DOHH2 (cell line): ENCODE measurements at regions not wholly inside any gene's neighbourhood (a gene's known extent, or its start where the extent isn't known, plus 50 kb on each side); places are given as distances from the start of the nearest gene placed in this dataset.

Experiments used
- EZH2phosphoT487 ChIP-seq: fragments of 200-600 bp; sonication (generic); IDR thresholded peaks from 2 replicates; pipeline ENCODE4 v1.6.1; 2017; ENCODE audit warnings: borderline replicate concordance, mild to moderate bottlenecking, antibody characterized with exemption, low read length, moderate library complexity, mixed read lengths
- TF ChIP-seq, protein P1 (sequence below): fragments of 200-600 bp; sonication (generic); IDR thresholded peaks from one replicate; pipeline ENCODE4 v1.5.1; 2014; ENCODE audit warnings: antibody characterized with exemption, mild to moderate bottlenecking, low read depth, low read length; ENCODE audit not compliant: poor library complexity, severe bottlenecking

DNA sequence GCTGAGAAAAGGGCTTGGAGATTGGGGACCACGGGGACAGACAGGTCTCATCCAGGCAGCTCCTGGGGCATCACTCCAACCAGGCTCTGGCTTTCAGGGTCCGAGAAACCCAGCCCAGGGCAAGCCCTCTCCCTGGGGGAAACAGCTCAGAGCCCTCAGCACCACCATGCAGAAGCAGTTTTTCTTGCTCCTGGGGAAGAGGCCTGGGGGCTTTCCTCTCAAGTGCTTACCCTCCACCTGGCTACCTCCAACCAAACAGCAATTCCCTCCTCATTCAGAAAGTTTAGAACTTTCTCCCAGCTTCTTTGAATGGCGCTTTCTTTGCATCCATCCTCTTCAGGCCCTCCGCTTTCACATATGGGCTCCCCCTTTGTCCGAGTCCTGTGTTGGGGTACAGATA is 110.4 kb upstream of the PHACTR3 start:
- TF ChIP-seq, protein P1, sequence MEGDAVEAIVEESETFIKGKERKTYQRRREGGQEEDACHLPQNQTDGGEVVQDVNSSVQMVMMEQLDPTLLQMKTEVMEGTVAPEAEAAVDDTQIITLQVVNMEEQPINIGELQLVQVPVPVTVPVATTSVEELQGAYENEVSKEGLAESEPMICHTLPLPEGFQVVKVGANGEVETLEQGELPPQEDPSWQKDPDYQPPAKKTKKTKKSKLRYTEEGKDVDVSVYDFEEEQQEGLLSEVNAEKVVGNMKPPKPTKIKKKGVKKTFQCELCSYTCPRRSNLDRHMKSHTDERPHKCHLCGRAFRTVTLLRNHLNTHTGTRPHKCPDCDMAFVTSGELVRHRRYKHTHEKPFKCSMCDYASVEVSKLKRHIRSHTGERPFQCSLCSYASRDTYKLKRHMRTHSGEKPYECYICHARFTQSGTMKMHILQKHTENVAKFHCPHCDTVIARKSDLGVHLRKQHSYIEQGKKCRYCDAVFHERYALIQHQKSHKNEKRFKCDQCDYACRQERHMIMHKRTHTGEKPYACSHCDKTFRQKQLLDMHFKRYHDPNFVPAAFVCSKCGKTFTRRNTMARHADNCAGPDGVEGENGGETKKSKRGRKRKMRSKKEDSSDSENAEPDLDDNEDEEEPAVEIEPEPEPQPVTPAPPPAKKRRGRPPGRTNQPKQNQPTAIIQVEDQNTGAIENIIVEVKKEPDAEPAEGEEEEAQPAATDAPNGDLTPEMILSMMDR = no peak
- TF ChIP-seq EZH2phosphoT487 = no peak
